HEK293 (cell line): ENCODE measurements at regions not wholly inside any gene's neighbourhood (a gene's known extent, or its start where the extent isn't known, plus 50 kb on each side); places are given as distances from the start of the nearest gene placed in this dataset.

Source experiments
- CTCF ChIP-seq: fragments of 450-650 bp; formaldehyde crosslinking; IDR thresholded peaks from 2 replicates; pipeline ENCODE4 v1.5.1; 2016; ENCODE audit warnings: missing biosample characterization, missing genetic modification characterization
- TSHZ1 ChIP-seq: fragments of 450-650 bp; formaldehyde crosslinking; IDR thresholded peaks from 2 replicates; pipeline ENCODE4 v1.5.1; 2016; ENCODE audit warnings: missing biosample characterization, missing genetic modification characterization, borderline replicate concordance
- ZBTB11 ChIP-seq: fragments of 450-650 bp; formaldehyde crosslinking; conservative IDR thresholded peaks from 2 replicates; pipeline ENCODE4 v1.5.1; 2016; ENCODE audit warnings: low read depth, missing biosample characterization, missing genetic modification characterization
- ZEB2 ChIP-seq: fragments of 450-650 bp; formaldehyde crosslinking; IDR thresholded peaks from 2 replicates; pipeline ENCODE4 v1.5.1; 2016; ENCODE audit warnings: missing biosample characterization, missing genetic modification characterization
- ZNF114 ChIP-seq: fragments of 450-650 bp; formaldehyde crosslinking; IDR thresholded peaks from 2 replicates; pipeline ENCODE4 v1.5.0; 2017; ENCODE audit warnings: missing biosample characterization, missing genetic modification characterization
- ZNF274 ChIP-seq, 2 experiments: fragments of 200-500 bp in 1 of 2; fragments of 450-650 bp in 1 of 2; sonication (Bioruptor generic) in 1 of 2; formaldehyde crosslinking in 1 of 2; IDR thresholded peaks; 2 replicates each; pipeline versions ENCODE4 v1.5.1 to v1.6.1; 2014 to 2016; ENCODE audit warnings: borderline replicate concordance in 1 of 2, inconsistent platforms in 1 of 2, low read length in 1 of 2, missing biosample characterization in 1 of 2, missing genetic modification characterization in 1 of 2
- ZNF600 ChIP-seq: fragments of 450-650 bp; formaldehyde crosslinking; IDR thresholded peaks from 2 replicates; pipeline ENCODE4 v1.5.1; 2016; ENCODE audit warnings: missing biosample characterization, missing genetic modification characterization
- ZNF654 ChIP-seq: fragments of 450-650 bp; formaldehyde crosslinking; IDR thresholded peaks from 2 replicates; pipeline ENCODE4 v1.5.1; 2016; ENCODE audit warnings: low read depth, missing biosample characterization, missing genetic modification characterization
- ZNF768 ChIP-seq: fragments of 450-650 bp; formaldehyde crosslinking; IDR thresholded peaks from 2 replicates; pipeline ENCODE4 v1.5.1; 2018; ENCODE audit warnings: missing biosample characterization, mild to moderate bottlenecking, missing genetic modification characterization

GRCh38 chr19:5207806-5208205, 132.8 kb downstream of the PTPRS start:
- TF ChIP-seq ZNF768 (tag by site-specific recombination), result no peak
- no peak for TF ChIP-seq ZNF654
- no peak for TF ChIP-seq ZNF274 (IDR thresholded peaks at IDR 0.05; ENCODE audit: low read length)
- no peak for TF ChIP-seq ZNF274 (tag by site-specific recombination; IDR thresholded peaks at IDR 0.05; ENCODE audit: borderline replicate concordance)
- TF ChIP-seq CTCF (tag by site-specific recombination), result no peak
- TF ChIP-seq TSHZ1 (tag by site-specific recombination), result no peak
- no peak for TF ChIP-seq ZNF600 (tag by site-specific recombination)
- TF ChIP-seq ZBTB11 (tag by site-specific recombination), result no peak
- TF ChIP-seq ZNF114 (tag by site-specific recombination), result no peak
- TF ChIP-seq ZEB2 (tag by site-specific recombination), result no peak
